Gastroesophageal sphincter (tissue), 4 donors: ENCODE measurements at regions not wholly inside any gene's neighbourhood (a gene's known extent, or its start where the extent isn't known, plus 50 kb on each side); places are given as distances from the start of the nearest gene placed in this dataset.

Experiments used
- ATAC-seq: fragments of 150-250 bp; one replicate; pipeline ENCODE4 v1.9.1; 2016; ENCODE audit warnings: mild to moderate bottlenecking, moderate library complexity
- H3K27ac ChIP-seq, 4 donors: fragments of 200-600 bp; sonication (generic) in 3 of 4; 1 replicate in 3 of 4; 2 replicates in 1 of 4; pipeline ENCODE4 v1.5.1; 2016 to 2019
- H3K27me3 ChIP-seq: fragments of 200-600 bp; sonication (generic); one replicate; pipeline ENCODE4 v1.5.1; 2019
- H3K36me3 ChIP-seq, 2 donors: fragments of 200-600 bp; sonication (generic); one replicate each; pipeline ENCODE4 v1.5.1; 2019; ENCODE audit warnings: control low read depth in 1 of 2
- H3K4me1 ChIP-seq, 3 donors: fragments of 200-600 bp; sonication (generic); 1 replicate in 2 of 3; 2 replicates in 1 of 3; pipeline ENCODE4 v1.5.1; 2016 to 2019; ENCODE audit warnings: control low read depth in 2 of 3
- H3K4me3 ChIP-seq, 2 donors: fragments of 200-600 bp; sonication (generic); one replicate each; pipeline ENCODE4 v1.5.1; 2019; ENCODE audit warnings: mild to moderate bottlenecking in 1 of 2, moderate library complexity in 1 of 2
- H3K9me3 ChIP-seq, 3 donors: fragments of 200-600 bp; sonication (generic); one replicate each; pipeline ENCODE4 v1.5.1; 2017 to 2019; ENCODE audit warnings: control low read depth in 2 of 3
- EP300 ChIP-seq: sonication (generic); formaldehyde crosslinking; IDR thresholded peaks from one replicate; pipeline ENCODE4 v1.6.1; 2017; ENCODE audit warnings: antibody characterized with exemption, mild to moderate bottlenecking
- POLR2A ChIP-seq, 2 donors: fragments of 450-650 bp; IDR thresholded peaks; one replicate each; pipeline ENCODE4 v1.6.1; 2017; ENCODE audit warnings: antibody characterized with exemption in 2 of 2, mild to moderate bottlenecking in 2 of 2, moderate library complexity in 1 of 2
- POLR2AphosphoS5 ChIP-seq: sonication (generic); formaldehyde crosslinking; IDR thresholded peaks from one replicate; pipeline ENCODE4 v1.6.1; 2017; ENCODE audit warnings: antibody characterized with exemption
- WGBS, 2 donors: methylation state at CpG; one replicate each; pipeline ENCODE4 v1.1.5; 2018; ENCODE audit warnings: low coverage in 1 of 2; 5-methylcytosine and 5-hydroxymethylcytosine counted together
- TF ChIP-seq, protein P1 (sequence below), 4 experiments: fragments of 200-600 bp in 2 of 4; fragments of 450-650 bp in 2 of 4; sonication (generic) in 1 of 4; IDR thresholded peaks; one replicate each; pipeline ENCODE4 v1.5.1; 2017 to 2019; ENCODE audit warnings: antibody characterized with exemption in 4 of 4, mild to moderate bottlenecking in 2 of 4, moderate library complexity in 2 of 4

DNA sequence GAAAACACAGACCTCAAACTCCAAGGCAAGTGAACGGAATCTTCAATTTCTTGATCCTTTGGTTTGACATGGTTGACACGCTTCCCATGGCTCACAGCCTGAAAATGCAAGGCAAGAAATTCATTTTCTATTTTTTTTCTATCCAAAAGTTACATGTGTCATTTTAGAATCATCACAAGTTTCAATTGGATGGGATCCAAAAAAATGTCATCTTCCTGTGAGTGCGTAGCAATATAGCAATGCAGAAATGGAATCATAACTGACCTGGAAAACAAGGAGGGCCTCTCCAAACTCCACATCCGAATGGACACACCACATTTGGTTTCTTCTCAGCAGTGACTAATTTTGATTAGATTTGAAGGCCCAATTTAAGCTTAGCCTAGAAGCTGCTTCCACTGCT lies 175.8 kb upstream of the ATP11B start:
- no peak for ATAC-seq
- no peaks in the 10 kb centered on the region for H3K9me3 ChIP-seq
- H3K4me1 ChIP-seq, result no peaks in the 10 kb centered on the region
- no peaks in the 10 kb centered on the region for H3K36me3 ChIP-seq
- H3K4me3 ChIP-seq, result no peak overlapping the region
- H3K27ac ChIP-seq, result no peak overlapping the region
- WGBS, 2 donors, result 73 to 76% methylated on average over 4 of the region's 4 CpGs
- H3K27me3 ChIP-seq, result peaks cover 3% of the 10 kb centered on the region
- TF ChIP-seq EP300 (no peak), POLR2AphosphoS5 (no peak)

DNA sequence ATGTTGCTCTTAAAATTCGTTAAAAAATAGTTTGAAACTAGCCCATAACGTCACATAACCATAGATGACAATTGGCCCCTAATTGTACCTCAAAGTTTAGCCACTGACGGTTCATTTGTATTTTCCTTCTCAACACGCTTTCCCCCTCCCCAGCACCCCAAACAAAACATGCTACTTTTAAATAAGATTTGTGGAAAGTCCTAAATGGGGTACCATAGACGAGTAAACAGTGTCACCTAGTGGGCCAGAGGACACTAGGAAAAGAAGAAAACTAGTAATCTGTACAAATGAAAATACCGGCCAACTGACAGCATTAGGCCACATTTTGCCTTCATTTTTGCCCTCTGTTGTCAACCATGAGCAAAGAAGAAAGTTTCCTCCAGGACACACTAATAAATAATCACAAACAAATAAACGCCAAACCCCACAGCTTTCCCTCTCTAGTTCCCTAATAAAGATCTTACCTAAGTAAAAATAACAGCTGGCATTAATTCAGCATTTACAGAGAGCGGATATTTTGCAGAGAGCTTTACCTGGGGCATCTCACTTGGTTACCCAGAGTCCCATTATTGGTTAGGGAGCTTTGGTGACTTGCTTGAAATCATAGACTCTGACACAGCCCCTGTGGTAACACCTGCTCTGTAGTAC lies 175.1 kb upstream of the ATP11B start:
- Histone ChIP-seq H3K9me3 (no peaks in the 10 kb centered on the region), H3K27ac (no peak overlapping the region), H3K4me1 (no peaks in the 10 kb centered on the region), H3K36me3 (no peaks in the 10 kb centered on the region), H3K4me3 (no peak overlapping the region), H3K27me3 (no peaks in the 10 kb centered on the region)
- TF ChIP-seq, protein P1, sequence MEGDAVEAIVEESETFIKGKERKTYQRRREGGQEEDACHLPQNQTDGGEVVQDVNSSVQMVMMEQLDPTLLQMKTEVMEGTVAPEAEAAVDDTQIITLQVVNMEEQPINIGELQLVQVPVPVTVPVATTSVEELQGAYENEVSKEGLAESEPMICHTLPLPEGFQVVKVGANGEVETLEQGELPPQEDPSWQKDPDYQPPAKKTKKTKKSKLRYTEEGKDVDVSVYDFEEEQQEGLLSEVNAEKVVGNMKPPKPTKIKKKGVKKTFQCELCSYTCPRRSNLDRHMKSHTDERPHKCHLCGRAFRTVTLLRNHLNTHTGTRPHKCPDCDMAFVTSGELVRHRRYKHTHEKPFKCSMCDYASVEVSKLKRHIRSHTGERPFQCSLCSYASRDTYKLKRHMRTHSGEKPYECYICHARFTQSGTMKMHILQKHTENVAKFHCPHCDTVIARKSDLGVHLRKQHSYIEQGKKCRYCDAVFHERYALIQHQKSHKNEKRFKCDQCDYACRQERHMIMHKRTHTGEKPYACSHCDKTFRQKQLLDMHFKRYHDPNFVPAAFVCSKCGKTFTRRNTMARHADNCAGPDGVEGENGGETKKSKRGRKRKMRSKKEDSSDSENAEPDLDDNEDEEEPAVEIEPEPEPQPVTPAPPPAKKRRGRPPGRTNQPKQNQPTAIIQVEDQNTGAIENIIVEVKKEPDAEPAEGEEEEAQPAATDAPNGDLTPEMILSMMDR (IDR thresholded peaks at IDR 0.05), result peak in 2 of 4 experiments; percentile 19 to 39
- TF ChIP-seq POLR2A (IDR thresholded peaks at IDR 0.05), result no peak
- 33 to 41% methylated on average over 8 of the region's 8 CpGs for whole genome bisulfite sequencing, 2 donors
- ATAC-seq, result no peak

DNA sequence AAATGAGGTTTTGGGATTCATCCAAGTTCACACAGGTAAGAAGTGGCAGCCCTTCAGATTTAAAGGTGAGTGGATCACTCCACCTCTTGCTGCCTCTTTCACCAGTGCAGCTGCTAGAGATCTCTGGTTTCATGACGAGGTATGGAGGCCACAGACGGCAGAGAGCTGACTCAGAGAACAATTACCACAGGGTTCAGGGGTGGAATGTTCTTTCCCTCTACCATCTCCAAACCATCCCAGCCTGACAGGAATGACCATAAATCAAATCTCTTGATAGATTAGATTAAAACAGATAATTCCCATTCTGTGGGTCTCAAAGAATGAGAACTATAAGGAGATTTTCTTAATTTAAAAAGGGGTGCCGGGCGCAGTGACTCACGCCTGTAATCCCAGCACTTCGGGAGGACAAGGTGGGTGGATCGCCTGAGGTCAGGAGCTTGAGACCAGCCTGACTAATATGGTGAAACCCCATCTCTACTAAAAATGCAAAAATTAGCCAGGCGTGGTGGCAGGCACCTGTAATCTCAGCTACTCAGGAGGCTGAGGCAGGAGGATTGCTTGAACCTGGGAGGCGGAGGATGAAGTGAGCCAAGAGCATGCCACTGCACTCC lies 174.2 kb upstream of the ATP11B start:
- Histone ChIP-seq H3K4me3 (no peak overlapping the region), H3K36me3 (no peaks in the 10 kb centered on the region), H3K27me3 (no peaks in the 10 kb centered on the region), H3K9me3 (no peaks in the 10 kb centered on the region), H3K27ac (no peak overlapping the region), H3K4me1 (no peaks in the 10 kb centered on the region)
- TF ChIP-seq POLR2A (IDR thresholded peaks at IDR 0.05) (no peak), EP300 (no peak), POLR2AphosphoS5 (no peak)
- TF ChIP-seq, protein P1 (IDR thresholded peaks at IDR 0.05), result no peak
- ATAC-seq, result no peak
- 80 to 87% methylated on average over 7 to 9 of the region's 9 CpGs for WGBS, 2 donors

DNA sequence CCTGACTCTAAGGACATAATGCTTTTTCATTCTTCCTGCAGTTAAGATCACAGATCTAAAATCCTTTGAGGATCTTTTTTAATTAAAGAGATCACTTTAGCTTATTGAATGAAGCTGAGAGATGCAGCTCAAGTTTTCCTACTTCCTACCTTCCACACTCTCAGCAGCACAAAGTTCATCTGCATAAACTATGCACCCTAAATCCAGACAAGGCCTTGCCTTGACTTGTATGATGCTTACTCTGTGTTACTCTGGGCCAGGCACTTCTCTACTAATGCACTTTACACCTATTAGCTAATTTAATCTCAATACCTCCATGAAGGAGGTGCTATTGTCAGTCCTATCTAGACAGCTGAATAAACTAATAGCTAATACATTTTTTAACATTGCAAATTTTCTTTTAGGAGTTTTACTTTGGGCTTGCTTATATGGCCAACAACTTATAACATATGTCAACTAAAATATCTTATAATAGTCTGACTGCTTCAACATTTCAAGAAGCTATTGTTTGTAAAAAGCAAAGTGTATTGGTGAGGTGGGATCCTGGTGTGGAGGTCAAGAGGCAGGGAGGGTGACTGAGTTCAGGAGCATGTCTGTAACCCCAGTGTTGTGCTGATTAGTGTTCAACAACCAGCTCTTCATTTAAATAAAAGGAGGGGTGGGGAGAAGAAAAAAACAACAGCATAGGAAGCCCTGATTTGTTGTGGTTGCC lies 172.4 kb upstream of the ATP11B start:
- no peaks in the 10 kb centered on the region for H3K4me1 ChIP-seq
- H3K27me3 ChIP-seq, result peaks cover 3% of the 10 kb centered on the region
- H3K9me3 ChIP-seq, result no peaks in the 10 kb centered on the region
- no peak overlapping the region for H3K4me3 ChIP-seq
- no peaks in the 10 kb centered on the region for H3K36me3 ChIP-seq
- TF ChIP-seq POLR2AphosphoS5, result no peak
- no peak for TF ChIP-seq POLR2A (IDR thresholded peaks at IDR 0.05)
- no peak for TF ChIP-seq EP300
- TF ChIP-seq, protein P1 (IDR thresholded peaks at IDR 0.05), result no peak
- ATAC-seq, result no peak
- no peak overlapping the region for H3K27ac ChIP-seq

DNA sequence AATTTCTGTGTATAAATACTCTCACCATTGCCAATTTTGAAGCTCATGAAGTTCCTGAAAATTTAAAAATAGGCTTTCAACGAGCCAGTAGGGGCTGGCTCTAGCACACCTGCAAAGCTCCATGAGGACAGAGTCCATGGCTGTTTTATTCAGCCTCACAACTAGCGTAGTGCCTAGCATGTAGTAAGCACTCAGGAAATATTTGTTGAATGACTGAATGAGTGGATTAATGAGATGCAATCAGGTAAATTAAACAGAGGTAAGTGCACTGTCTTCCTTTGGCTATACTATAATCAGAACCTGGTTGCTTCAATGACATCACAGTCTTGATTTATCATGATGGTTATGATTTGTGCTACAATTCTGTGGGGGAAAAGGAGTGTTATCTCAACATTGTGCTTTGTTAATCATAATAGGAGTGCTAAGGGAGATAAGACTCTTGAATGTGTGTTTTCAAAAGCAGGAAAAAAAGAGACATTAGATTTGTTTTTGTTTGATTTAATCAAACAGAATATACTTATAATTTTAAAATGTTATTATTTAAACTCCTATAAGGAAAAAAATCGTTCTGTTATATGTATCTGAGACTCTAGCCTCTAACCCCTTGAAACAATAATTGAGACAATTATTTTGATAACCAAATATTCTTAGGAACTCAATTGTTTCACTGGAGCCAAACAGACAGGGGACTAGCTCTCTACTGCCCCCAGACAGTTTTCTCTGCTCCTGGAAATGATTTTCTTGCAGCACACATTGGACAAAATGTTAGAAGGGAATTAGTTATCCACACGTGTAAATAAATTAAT lies 171.7 kb upstream of the ATP11B start:
- no peak for ATAC-seq
- TF ChIP-seq, protein P1 (IDR thresholded peaks at IDR 0.05), result no peak
- no peak for TF ChIP-seq POLR2AphosphoS5
- no peak for TF ChIP-seq EP300
- no peak for TF ChIP-seq POLR2A (IDR thresholded peaks at IDR 0.05)
- 23 to 33% methylated on average over 3 to 4 of the region's 4 CpGs for WGBS, 2 donors
- Histone ChIP-seq H3K36me3 (no peaks in the 10 kb centered on the region), H3K9me3 (no peaks in the 10 kb centered on the region), H3K4me1 (no peaks in the 10 kb centered on the region), H3K27ac (no peak overlapping the region), H3K4me3 (no peak overlapping the region), H3K27me3 (peaks cover 3% of the 10 kb centered on the region)
